NCI-H2196 treated with DMSO at 0.1 percent for 48 hours (cell line): ENCODE measurements at regions not wholly inside any gene's neighbourhood (a gene's known extent, or its start where the extent isn't known, plus 50 kb on each side); places are given as distances from the start of the nearest gene placed in this dataset.
"Not testable (repeated sequence)": the region's sequence is repeated elsewhere in the genome, so short reads cannot be mapped to it uniquely, and the experiment has no call there.

Experiments used
- DNase-seq: peaks from one replicate; lab custom pipeline; 2025; ENCODE audit not compliant: unreplicated experiment; lab: John Stamatoyannopoulos, UW

DNA sequence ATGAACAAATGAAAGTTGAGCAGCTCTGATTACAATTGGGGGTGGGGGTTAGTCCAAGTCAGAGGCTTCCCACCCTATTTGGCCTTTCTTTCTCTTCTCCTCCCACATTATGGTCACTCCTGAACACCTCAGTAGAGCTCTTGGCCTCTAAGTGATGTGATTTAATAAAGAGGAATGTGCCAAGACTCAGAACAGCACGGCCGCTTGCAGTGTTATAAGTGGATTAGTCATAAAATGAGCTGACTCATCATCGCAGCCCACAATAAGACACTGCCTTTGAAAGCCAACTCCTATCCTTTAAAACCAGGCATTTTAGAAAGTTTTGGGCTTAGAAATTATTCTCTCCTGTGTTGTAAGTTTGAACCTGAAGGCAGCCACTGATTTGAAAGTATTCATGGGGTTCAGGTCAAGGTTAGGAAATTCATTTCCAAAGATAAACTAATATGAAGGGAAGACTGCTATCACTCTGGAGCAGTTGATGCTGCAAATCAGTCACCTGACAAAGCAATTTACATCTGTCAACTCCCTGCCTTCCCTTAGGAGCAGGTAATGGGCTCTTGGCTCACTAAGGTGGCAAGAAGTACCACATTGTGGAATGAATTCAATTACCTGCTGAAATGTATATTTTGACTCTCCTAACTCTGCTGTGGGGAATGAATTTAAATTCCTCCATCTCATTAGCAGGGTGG, 283.6 kb upstream of the NMUR2 start:
- DNase-seq, result peak; percentile 15

DNA sequence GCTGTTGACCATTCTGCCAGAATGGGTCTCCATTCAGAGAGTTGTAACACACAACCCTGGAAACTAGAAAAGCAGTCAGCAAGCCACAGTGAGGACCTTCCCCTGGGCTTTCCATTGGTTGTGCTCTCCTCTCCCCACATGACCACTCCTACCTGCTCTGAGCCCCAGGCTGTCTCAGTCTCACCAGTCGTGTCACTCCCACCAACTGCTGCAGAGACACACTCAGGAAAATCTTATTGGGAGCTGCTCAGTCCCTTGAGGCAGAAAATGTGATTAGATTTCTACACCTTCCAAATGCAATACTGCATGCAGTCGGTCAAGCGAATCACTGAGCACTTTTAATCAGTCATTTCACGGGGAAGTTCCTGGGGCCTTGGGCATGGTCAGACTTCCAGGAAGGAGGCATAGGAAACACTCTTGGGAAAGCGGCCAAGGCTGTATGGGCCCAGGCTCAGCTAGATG, 284.2 kb upstream of the NMUR2 start:
- DNase-seq, result no peak

DNA sequence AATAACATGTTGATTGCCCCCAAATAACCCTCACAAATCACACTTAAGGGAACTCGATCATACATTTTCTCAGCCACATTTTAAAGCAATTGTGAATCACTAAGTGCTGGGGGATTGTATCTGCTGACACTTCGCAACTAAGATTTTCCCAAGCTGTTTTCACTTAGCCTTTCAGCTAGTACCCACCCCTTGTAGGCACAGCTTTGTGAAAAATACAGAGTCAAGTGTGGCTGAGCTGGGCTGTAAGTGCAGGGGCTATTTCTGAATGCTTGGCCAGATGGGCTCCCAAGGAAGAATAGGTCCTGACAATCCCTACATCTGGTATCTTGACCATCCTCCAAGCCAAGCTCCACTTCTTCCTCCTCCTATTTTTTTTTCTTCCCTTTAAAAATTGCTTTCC, 289.2 kb upstream of the NMUR2 start:
- no peak for DNase-seq

DNA sequence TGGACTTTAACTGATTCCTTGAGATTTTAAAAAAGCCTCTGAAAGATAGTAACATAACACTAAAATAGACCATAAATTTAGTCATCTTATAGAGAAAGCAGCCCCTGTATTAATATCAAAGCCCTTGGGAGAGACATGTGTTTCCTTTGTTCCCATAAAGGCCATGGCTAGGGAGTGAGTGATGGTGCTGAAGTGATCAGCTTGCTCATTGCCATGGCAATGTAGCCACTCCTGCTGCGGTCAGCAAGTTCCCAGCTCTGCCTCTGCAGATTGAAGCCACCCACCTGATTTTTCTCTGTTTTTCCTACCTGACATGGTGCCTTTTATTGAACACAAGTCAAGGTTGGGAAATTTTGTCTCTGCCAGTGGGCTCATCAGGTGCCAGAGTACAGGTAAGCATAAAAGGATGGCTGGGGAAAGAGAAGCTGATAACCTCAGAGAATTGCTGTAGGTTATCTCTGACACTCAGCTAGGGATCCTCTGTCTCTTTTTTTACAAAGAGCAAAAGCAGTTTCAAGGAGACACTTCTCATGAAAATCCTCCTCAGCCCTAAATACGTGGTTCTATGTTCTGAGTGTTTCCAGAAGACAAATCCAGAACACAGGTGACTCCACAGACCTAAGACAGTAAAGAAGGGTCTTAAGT, 296.3 kb upstream of the NMUR2 start:
- DNase-seq, result no peak

DNA sequence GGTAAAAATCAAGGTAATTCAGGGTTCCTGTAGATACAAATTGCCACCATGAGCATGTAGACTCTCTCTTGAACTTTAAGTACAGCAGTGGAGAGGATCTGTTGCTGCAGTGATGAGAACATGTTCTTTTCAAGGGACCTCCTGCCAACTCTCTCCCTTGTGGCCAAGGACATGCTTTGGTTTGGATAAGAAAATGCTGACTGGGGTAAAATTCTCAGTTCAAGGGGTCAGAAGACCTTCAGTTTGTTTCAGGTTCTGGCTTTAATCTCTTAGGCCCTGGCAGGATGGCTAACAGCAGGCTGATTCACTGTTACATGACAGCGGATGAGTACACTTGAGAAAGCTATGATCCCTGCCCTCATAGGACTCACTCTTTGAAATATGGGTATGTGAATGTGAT, 299.2 kb upstream of the NMUR2 start:
- DNase-seq, result no peak

DNA sequence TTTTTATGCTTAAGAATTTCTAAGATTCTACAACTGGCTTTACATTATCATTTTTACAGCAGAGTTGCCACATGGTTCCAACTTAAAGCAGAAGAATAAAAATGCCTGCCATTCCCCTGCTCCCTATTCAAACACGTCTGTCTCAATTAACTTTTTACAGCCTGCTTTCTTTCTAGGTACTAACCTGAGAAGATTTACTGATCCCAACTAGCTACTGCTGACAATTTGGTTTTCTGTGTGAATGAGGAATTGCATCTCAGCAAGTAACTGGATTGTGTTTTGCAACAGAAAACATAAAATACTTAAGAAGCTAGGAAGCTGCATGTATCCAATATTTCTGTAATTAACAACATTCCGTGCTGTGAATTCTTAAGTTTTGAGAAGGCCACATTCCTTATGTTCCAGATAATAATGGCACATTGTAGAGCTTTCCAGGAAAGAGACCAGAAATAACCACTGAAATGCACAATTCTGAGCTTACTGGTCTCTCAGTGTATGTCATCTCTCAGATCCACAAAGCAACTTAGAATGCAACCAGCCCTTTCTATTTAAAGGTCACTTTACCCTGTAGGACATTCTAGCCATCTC, 306.8 kb upstream of the NMUR2 start:
- DNase-seq, result no peak

DNA sequence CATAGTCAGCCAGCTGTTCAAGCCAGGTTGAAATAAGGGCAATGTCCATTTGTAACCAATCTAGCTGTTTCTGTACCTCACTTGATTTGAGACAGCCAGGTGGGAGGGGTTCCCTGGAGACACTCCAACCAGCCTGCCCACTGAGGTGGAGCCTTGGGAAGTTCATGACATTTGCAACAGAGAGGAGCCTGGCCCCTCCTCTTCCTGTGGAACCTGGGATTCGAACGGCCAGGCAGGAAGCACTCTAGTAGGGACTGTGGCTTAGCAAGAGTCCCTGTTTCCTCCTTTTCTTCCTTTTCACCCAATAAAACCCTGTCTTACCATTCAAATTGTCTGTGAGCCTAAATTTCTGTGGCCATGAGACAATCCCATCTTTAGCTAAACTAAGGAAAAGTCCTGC, 312.3 kb upstream of the NMUR2 start:
- DNase-seq, result no peak

DNA sequence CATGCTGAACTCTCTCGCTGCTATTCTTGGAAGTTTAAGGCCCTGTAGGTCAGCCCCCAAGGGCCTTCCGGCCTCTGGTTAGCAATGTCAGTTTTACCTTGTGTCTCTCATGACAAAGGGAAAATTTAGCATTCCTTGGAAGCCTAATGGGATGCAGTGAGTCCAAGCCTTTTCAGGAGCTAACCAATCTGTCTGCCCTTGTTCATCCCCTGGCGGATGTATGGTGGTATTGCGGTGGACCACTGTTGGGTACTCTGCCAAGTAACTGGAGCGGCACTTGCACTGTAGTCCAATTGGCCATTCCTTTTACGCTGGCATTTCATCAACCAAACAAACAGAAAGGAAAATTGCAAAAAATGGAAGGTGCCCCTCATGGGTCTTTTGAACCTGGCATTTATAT, 318.4 kb upstream of the NMUR2 start:
- DNase-seq, result no peak

DNA sequence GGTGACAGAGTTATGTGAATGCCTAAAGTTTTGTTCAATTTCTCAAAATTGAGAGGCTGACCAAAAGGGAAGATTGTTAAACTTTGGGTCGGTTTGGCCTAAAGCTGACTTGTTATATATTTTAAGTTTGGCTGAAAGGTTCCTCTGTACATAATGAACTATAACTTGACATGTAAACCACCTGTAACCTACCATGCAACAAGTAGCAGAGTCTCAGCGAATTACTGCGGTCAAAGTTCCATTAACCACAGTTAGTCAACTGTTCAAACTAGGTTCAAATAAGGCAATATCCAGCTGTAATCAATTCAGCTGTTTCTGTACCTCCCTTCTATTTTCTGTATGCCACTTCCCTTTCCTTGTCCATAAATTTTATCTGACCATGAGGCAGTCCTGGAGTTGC, 325.1 kb upstream of the NMUR2 start:
- no peak for DNase-seq

DNA sequence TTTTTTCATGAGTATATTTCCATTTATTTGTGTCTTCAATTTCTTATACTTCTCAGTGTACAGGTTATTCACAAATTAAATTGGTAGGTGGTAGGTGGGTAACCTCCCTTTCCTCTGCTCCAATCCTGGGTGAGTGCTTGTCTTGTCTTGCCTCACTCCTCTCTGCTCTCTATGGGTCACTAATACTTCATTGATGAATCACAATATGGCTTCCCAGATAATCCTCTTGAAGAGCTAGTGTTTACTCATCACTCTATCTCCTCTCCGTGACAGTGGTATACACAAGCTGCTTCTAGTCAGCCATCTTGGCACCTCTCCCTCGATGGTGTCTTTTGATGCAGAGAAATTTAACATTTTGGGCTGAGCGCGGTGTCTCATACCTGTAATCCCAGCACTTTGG, 331.8 kb upstream of the NMUR2 start:
- no peak for DNase-seq

DNA sequence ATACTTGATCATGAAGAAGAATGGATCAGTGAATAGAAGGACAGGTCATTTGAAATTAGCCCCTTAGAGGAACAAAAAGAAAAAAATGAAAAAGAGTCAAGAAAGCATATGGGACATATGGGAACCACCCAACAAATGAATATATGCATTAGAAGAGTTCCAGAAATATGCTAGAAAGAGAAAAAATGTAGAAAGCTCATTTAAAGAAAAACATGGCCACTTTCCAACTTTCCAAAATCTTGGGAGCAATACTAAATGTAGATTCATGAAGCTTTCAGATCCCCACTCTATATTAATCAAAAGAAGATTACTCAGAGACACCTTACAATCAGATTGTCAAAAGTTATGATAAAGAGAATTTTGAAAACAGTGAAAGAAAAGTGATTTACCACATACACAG, 334.8 kb upstream of the NMUR2 start:
- DNase-seq, result no peak

DNA sequence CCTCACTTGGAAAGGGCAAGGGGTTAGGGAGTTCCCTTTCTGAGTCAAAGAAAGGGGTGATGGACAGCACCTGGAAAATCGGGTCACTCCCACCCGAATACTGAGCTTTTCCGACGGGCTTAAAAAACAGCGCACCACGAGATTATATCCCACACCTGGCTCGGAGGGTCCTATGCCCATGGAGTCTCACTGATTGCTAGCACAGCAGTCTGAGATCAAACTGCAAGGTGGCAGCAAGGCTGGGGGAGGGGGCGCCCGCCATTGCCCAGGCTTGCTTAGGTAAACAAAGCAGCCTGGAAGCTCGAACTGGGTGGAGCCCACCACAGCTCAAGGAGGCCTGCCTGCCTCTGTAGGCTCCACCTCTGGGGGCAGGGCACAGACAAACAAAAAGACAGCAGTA, 336.0 kb upstream of the NMUR2 start:
- not testable (repeated sequence) for DNase-seq

DNA sequence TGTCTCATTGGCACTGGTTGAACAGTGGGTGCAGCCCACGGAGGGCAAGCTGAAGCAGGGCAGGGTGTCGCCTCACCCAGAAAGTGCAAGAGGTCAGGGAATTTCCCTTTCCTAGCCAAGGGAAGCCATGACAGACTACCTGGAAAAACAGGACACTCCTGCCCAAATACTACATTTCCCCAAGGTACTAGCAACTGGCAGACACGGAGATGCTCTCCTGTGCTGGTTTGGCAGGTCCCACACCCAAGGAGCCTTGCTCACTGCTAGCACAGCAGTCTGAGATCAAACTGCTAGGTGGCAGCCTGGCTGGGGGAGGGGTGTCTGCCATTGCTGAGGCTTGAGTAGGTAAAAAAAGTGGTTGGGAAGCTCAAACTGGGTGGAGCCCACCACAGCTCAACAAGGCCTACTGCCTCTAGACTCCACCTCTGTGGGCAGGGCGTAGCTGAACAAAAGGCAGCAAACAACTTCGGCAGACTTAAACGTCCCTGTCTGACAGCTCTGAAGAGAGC, 382.7 kb upstream of the NMUR2 start:
- DNase-seq, result not testable (repeated sequence)

DNA sequence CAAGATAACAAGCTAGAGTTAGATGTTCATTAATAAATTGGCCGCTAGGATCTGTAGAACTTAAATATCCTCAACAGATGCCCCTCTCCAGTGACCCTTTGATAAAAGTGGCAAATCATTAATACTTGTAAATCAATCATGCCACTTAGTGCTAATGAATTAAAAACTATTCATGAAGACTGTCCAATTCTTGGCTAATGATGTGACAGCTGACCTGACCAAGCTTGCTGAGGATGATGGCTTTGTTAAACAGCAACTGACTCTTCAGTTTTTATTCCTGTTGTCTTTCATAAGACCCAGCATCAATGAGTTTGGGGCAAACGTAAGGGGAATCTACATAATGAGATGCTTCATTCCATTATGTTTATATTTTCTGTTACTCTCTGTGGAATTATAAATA, 396.8 kb upstream of the NMUR2 start:
- no peak for DNase-seq

DNA sequence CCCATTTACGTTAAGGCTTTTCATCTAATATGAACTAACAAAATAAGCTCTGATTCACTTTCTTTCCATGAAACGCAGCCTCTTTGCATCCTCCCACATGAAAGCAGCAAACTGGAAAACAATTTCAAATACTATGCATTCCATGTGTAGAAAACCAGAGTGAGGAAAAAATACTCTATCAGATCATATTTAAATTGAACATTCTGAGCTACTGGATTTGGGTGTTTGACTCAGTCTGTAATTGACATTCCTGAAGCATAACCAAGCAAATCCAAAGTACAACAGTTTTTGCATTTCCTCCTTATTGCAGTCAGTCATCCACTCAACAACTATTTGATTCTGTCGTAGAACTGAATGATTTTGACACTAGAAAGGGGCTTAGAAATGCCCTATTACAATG, 399.1 kb upstream of the NMUR2 start:
- no peak for DNase-seq

DNA sequence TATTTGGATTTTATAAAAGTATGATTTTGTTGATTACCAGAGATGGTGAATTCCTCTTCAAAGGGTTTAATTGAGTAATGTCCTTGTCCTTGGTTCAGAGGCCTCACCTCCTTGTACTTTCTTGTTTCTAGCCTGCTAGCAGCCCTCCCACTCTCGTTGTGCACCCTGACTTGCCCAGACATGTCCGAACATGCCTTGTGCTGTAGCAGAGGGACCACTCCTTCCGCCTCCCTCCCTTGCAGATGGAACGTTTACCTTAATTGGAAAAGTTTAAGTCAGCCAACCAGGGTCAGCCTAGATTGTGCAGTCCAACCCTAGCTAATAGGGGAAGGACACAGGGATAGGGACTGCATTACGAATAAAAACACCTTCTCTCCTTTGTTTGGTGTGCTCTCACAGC, 406.9 kb upstream of the NMUR2 start:
- no peak for DNase-seq

DNA sequence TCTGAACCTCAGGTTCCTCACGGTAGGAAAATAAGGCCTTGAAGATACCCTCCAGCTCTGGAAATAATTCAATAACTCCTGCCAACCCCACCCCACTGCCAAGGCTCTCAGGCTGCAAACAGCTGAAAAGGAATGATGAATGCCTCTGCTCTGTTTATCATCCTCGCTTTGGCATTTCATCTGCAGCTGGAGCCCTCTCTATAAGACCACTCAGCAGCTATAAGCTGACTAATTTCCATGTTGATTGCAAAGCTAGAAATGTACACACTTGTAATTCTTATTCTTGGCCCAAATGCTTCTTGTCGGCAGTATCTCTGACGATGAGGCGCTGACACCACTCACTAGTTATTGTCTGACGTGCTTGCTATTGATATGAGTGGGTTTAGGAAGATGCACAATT, 408.4 kb upstream of the NMUR2 start:
- DNase-seq, result no peak

DNA sequence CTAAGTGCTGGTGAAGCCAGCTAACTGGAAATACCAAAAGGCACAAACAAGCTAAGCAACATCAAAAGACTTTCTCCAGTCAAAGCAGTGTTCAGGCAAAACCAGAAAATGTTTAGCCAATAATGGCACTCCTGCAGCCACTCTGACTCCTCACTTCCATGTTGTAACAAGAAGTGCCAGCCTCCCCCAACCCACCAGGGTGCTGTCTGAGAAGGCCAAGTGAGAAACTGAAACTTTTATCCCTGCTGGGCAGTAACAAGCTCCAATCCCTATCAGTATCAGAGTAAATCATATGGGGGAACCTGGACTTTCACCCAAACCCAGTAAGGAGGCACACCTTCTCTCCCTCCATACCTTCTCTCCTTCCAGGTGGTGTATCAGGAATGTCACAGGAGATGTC, 414.8 kb upstream of the NMUR2 start:
- no peak for DNase-seq

DNA sequence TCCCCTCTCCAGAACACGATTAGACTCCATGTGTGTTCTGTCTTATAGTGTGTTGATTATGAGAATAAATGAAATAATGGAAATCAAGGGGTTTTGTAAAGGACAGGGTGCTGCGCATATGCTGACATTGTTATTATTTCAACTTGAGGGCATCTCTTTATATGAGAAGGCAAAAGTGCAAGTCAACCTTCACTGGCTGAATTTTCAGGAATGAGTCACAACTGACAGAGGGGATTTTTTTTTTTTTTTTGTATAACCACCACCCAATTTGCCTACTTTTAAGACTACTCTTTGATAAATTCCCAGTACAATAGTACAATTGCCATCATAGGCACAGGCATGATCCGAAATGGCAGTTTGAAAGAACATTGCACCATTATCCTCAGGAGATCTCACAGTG, 419.2 kb upstream of the NMUR2 start:
- no peak for DNase-seq

DNA sequence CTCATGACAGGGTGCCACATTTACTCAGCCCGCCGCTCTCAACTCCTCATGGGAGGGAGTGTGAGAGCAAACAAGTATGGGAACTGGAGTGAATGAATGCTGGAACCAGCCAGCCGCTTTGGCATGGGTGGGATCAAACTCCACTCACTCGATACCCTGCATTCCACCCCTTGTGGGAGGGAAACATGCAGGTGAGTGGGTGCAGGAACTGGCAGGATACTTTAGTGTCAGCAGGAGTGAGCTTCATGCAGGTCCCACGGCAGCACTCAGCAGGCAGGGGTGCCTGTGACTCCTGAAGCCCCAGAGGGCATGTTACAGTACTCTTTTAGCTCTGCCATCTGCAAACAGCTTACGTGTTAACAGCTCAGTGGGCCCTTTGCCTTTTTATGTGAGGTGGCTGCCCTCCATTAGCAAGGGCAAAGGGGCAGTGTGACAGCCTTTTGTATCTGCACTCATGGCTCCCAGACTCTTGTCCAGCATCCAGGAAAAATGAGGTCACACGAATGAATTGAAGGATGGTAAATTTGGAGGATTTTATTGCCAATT, 433.2 kb upstream of the NMUR2 start:
- no peak for DNase-seq

DNA sequence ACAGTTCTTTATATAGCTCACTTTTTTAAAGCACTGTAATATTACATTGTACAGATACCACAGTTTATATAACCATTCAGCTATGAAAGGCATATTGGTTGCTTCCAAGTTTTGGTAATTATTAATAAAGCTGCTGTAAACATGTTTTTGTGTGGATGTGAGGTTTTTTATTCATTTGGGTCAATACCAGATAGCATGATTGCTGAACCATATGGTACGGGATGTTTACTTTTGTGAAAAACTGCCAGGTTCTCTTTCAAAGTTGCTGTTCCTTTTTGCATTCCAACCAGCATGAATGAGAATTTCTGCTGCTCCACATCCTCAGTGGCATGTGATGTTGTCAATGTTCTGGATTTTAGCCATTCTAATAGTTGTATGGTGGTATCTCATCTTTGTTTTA, 439.6 kb upstream of the NMUR2 start:
- no peak for DNase-seq

DNA sequence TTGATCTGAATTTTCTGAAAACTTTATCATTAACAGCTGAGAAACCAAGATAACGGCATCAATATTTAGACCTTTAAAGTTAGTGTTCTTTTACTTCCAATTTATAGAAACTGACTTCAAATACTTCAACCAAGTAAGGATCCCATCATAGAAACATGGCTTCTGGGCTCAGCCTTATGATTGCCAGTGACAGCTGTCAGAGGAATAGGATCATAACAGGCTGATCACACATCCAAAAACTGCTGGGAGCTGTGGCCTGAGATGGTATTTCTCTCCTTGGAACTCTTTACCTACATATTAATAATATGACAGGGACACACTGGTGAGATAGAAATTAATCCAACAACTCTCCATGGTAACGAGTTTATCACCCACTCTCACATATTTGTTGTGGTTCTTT, 448.3 kb upstream of the NMUR2 start:
- no peak for DNase-seq
